Kidney capillary endothelial cell (primary cell): ENCODE measurements at regions not wholly inside any gene's neighbourhood (a gene's known extent, or its start where the extent isn't known, plus 50 kb on each side); places are given as distances from the start of the nearest gene placed in this dataset.

ENCODE experiments used
- DNase-seq: peaks from one replicate; pipeline ENCODE4 v3.0.0-alpha.2; 2018; ENCODE audit warnings: low spot score

DNA sequence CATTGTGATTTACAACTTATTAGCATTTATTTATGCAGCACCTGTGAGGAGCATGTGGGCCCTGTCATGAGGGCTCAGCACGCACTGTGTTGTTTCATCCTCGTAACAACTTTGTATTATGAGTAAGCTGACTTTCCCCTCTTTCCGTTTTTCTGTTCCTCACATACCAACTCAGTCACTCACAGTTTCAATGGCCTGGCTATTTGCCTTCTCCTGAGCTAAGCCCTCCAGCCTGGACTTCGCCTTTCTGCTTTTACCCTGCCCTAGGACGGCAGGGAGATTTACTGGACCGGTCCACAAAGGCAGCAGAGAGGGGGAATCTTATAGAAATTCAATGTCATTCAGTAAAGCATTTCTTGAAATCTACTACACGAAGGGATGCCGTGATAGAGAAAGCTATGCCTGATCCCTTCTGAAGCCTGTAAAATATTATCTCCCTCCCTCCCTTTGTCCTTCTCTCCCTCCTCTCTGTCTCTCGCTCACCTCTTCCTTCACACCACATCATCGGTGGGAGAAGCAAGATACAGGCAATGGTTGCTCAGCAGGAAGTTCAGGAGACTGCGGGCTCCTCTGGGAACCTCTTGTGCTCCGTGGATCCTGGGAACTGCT, 219.2 kb upstream of the TBX3 start:
- no peak for DNase-seq

GRCh38 chr12:114902665-114903064, 218.7 kb upstream of the TBX3 start:
- no peak for DNase-seq

GRCh38 chr12:114901316-114901715, 217.3 kb upstream of the TBX3 start:
- no peak for DNase-seq

- DNase-seq: no peak
Measured at GRCh38 chr12:114898159-114898558, 214.2 kb upstream of the TBX3 start.

GRCh38 chr12:114895827-114896226, 211.9 kb upstream of the TBX3 start:
- no peak for DNase-seq

GRCh38 chr12:114895081-114895480, 211.1 kb upstream of the TBX3 start:
- DNase-seq: no peak

GRCh38 chr12:114894076-114894475, 210.1 kb upstream of the TBX3 start:
- DNase-seq: no peak

- no peak for DNase-seq
Measured at GRCh38 chr12:114888928-114889584, 205.1 kb upstream of the TBX3 start.

DNA sequence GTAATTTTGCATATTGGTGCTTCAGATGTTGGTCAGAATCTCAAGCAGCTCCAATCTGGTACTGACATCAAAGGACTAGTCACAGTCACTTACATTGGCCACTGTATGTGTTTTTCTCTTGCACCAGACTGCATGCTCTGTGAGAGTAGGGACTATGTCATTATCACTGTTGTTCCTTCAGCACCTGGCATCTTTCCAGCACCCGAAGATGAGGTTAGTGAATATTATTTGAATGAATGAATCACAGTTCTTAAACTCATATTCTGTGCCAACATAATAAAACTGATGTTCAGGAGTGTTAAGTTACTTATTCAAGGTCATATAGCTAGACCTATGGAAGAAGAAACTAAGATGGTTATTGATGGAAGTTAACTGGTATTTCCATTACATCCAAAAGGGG, 204.5 kb upstream of the TBX3 start:
- no peak for DNase-seq

- DNase-seq: no peak
Measured at GRCh38 chr12:114885501-114885900, 201.5 kb upstream of the TBX3 start.

GRCh38 chr12:114884575-114884974, 200.6 kb upstream of the TBX3 start:
- no peak for DNase-seq

- DNase-seq: no peak
Measured at GRCh38 chr12:114882083-114882482, 198.1 kb upstream of the TBX3 start.

DNA sequence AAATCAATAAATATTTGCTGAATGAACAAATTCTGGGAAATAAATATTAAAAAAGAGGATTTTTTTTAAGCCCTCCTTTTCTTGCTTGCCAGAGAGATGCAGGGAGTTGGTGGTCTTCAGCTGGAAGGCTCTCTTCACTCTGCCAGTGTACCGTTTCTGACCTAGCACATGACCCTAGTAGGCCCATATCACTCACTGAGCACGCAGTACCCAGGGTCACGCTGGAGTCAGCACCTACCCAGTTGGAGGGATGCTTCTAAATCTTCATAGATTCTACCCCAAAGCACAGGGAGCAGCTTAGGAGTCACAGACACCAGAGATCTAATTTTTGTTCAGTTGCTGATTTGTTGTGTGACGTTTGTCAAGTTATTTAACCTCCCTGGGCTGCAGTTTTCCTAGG, 195.4 kb upstream of the TBX3 start:
- no peak for DNase-seq

DNA sequence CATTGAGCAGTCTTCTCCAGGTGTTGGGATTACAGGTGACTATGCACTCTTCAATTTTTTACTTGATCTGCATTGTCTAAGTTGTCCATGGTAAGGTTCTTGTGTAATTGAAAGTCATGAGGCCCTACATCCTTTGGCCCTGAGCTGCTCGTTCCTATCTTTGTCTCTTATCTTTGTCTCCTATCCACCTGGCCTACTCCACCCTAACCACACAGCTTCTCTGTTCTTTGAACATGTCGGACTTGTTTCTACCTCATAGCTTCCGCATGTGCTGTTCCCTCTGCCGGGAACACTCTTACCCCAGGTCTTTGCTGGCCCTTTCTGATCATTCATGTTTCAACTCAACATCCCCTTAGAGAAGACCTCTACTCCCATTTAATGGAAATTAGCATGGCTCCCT, 194.8 kb upstream of the TBX3 start:
- no peak for DNase-seq

DNA sequence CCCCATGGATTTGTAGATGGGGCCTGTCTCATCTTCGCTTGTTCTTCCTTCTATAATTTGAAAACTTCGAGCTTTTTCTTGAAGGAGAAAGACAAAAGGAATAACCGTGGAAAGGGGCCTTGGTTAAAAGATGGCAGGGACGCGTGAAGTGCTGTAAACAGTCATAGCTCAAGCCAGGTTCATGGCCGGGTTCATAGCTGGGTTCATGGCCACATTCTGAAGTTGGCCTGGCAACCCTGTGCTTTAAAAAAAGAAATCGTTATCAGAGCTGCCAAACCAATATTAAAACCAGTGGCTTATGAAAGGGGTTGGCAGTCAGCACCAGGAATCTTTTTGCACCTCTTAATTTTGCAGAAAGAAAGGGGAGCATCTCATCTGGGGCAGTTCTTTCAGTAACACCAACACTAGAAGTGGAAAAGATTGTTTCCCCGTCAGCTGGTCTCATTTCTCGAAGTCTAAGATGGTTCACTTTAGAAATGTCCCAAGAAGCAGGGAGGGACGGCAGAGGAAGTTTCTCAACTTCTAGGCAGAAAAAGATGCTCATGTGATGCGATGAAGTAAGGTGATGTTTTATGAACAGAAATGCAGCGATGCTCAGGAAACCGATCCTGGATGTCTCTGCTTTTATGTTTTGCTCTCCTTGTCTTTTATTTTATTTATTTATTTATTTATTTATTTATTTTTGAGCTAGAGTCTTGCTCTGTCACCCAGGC, 193.1 kb upstream of the TBX3 start:
- no peak for DNase-seq

DNA sequence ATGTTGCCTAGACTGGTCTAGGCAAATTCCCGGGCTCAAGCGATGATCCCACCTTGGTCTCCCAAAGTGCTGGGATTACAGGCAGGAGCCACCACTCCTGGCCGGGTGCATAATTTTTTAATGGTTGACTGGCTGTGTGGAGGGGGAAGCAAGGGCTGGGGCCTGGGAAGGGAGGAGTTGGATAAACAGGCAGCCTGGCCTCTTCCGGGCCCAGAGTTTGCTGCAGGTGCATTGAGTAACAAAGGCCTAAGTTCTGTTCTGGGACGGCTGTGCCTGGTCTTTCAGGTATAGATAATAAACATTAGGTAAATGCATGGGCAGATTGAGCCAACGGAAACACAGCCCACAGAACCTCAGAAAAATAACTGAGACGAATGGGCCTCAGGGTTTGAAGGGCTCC, 191.3 kb upstream of the TBX3 start:
- no peak for DNase-seq

DNA sequence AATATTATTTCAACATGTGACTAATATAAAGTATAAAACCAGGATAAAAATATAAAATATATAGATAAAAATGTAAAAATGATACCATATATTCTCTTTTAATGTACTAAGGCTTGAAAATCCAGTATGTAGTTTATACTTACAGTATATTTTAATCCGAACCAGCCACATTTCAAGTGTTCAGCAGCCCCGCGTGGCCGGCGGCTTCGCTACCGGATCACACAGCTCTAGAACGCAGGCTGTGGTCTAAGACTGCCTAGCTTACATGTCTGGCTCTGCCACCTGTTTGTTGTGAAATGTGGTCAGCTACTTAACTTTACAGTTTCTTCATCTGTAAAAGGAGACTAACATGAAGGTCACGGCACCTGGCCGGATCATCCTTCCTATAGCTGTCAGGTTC, 189.7 kb upstream of the TBX3 start:
- no peak for DNase-seq

DNA sequence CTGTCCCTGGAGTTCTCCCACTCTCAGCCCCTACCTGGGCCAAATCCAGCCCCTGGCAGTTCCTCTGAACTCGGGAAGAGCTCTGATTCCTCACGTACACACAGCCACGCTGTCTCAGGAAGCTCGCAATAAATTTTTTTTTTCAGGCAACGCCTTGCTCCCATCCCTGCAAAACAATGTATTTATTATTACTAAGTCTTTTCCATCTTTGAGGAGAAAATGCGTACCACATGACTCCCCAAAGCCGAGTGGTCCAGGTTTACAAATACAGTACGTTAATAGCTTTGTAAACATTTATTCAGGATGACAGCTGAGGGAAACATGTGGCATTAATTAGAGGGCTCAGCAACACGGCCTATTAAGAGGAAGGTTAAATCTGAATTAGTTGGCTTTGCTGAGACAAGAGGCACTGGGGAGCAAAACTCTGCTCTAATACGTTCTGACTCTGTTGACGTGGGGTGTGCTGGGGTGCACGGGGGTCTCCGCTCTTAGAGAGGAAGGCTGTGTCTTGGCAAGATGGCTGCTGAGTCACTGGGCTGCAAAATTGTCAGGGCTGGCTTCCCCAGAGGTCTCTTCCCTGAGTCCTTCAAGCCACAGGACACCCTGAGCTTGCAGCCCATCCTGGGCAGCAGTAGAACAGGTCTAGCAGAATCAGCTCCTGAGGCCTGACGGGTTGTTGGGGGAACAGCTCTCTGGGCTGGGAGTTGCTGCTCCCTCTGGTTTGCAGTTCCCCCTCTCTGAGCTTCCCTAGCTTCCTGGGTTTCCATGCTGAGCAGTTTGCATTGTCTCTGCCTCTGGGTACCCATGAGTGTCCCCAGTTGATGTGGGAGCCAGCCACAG, 185.2 kb upstream of the TBX3 start:
- no peak for DNase-seq

- DNase-seq: no peak
Measured at GRCh38 chr12:114866331-114866730, 182.4 kb upstream of the TBX3 start.

DNA sequence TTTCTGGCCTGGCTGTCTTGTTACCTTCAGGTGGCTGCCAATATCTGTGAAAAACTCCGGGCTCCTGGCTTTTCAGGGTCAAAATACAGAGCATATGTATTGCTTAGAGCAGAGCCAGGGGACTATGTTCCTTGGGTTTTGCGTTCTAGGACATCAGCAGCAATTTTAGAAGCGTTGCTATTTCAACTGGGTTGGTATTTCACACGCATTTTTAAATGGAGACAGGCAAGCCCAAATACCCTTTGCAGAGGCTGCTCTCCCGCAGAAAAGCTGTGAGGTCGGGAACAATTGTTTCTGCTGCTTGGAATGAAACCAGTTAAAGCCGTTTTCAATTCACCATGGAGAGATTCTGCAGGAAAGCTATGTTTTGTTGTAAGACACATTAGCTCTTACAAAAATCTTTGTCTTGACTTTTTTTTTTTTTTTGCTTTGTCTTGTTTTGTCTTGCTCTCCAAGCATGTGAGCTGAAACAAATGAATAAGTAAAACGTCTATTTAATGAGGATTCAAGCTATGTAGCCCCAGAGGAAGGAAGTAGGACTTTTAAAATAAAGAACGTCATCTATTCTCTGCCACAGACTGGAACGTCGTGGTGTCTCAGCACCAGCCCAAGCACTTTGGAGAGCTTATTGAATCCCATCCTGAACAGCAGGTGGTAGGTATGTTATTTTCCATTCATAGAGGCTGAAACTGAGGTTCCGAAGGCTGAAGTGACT, 181.0 kb upstream of the TBX3 start:
- DNase-seq: no peak

- no peak for DNase-seq
Measured at GRCh38 chr12:114863911-114864310, 179.9 kb upstream of the TBX3 start.

DNA sequence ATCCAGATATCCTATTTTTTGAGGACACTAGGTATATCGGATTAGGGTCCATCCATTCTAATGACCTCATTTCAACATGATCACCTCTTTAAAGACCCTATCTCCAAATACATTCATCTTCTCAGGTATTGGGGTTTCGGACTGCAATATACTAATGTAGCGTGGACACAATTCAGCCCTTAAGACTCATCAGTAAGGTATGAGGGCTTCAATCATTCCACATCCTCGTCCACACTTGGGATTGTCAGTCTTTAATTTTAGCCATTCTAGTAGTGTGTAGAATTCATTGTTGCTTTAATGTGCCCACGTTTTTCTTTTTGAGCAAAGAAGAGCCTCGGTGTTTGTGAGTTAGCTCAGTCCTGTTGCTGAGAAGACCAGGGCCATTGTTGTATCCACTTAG, 177.0 kb upstream of the TBX3 start:
- no peak for DNase-seq
